ENCODE measurements at regions not wholly inside any gene's neighbourhood (a gene's known extent, or its start where the extent isn't known, plus 50 kb on each side); places are given as distances from the start of the nearest gene placed in this dataset.

DNA sequence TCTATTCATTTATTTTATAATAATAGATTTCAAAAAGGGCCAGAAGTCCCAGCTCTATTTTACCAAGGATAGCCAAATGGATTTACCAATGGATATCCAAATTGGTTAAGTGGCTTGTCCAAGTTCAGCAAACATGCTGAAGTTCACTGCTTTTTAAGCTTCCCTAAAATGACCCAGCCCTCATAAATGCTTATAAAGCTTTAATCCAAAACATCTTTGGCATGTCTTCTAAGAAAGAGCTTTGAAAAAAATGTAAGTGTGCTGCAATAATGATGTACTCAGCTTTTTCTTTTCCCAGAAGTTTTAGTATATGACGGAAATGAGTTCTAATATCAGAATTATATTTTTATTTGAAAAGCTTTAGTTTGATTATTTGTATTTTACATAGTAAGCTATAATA is 451.5 kb upstream of the ADAMTS5 start:
- no peak for DNase-seq

DNA sequence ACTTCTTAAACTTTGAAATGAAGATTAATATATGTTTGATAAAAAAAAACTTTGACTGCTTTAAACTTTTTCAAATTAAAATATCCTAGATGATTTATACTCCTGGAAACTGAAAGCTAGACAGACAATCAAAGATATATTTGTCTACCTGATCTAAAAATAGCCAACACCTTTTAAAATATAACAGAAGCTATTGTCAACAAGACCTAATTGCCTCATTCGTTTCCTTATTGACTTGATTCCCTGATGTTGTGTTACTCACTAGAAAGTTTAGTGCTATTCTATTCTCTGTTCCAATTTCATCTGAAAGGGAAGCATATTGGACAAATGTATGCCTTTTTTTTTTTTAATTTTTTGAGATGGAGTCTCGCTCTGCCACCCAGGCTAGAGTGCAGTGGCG is 445.6 kb upstream of the ADAMTS5 start:
- DNase-seq = no peak

DNA sequence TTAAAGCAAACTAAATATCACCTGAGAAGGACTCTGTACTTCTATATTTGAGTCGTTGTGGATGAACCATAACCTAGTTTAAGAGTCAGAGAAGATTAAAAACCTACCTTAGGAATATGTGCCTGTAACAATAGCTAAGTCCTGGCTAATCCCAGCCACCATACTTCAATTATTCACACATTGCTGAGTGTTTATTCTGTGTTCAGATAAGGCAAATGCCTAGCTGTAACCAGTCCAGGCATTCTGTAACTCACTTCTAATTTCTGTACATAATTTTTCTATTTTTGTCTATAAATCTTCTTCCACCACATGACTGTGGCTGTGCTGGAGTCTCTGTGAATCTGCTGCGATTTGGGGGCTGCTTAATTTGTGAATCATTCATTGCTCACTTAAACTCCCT is 441.9 kb upstream of the ADAMTS5 start:
- no peak for DNase-seq

DNA sequence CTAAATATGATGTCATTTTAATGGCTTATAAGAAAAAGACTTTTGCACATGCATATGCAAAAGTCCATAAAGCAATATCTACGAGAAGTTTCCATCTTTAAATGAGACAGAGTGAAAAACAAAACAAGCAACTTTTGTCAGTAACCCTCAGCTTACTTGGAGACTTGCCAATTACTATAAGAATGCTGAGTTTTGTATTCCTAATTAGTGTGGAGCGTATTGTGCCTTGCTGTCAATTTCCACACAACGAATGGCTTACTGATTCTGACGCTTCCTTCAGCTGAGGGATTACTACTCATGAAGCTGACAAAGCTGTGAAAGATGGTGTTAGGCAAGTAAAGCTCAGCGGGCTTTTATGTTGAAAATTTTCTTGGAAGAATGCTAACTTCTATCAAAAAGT is 440.4 kb upstream of the ADAMTS5 start:
- DNase-seq = no peak

DNA sequence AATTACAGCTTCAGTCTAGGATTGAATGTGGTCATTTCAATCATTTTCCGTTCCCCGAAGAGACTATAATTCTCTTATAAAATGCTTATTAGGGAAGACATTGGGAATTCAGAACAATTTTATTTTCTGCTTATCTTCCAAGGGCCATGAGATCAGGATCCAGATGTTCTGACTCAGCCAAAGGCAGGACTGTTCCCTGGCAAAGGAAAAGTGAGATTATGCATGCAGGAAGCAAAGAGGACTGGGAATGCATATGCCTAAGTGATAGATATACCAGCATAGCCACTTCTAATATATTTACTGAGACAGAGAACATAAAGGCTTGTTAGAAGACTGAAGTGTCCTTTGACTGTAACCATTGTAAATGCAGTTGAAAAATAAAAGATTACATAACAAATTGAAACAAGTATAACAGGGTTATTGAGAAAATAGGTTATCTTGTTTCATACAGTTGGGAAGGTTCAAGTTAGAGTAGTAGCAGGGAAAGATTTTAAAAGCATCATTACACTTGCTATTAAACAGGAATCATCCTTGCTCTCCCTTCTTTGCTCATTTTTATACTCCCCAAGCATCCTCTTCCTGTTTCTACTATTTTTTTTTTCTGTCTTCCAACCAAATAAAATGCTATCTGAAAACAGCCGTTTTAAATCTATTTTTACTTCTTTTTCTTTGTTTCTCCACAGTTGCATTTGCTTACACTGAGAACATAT is 439.6 kb upstream of the ADAMTS5 start:
- DNase-seq = no peak

DNA sequence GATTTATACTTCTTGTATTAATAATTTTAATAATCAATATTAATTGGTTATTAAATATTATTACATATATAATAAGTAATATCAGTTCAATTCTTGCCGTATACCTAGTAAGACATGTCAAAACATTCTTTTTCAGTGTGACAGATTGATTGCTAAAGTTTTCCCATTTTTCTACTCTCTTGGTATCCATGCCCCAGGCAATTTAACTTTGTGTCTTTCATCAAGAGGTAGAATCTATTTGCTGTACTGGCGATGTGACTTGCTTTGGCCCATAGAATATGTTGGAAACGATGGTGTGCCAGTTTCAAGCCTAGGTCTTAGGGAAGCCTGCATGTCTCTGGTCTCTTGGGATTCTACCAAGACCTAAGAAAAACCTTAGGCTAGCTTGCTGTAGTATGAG is 436.1 kb upstream of the ADAMTS5 start:
- DNase-seq = no peak

DNA sequence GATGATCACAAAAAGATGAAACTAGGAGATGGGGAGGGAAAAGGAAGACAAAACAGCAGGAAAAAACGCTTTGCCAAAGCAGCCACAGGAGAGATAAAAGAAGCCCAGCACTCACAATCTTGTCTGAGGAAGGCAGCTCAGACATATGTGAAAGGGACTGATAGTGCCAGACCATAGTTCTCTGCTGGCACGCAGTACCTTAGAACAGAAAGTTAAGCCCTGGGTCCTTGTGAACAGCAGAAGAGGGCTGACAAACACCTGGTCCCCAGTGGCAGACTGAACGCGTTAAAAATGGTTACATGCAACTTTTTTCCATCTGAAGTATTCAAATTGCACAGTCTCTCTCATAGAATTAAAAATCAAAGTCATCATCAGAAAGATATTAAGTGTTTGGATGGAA is 433.2 kb upstream of the ADAMTS5 start:
- DNase-seq = no peak

DNA sequence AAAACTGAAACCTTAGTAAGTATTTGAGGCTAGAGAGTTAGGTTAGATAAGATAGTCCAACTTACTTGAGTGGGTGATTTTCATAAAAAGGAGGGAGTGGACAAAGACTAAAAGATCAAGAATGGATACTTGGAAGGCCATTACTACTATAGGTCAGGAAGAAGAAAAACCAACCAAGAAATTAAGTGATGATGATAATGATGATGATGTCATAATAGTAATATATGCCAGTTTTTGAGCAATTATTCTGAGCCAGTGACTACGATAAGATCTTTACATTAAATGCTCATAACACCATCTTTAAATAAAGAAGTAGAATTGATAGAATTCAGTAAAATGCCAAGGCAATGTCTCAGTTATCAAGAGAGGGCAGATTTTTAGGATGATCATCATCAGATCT is 430.7 kb upstream of the ADAMTS5 start:
- DNase-seq = no peak

DNA sequence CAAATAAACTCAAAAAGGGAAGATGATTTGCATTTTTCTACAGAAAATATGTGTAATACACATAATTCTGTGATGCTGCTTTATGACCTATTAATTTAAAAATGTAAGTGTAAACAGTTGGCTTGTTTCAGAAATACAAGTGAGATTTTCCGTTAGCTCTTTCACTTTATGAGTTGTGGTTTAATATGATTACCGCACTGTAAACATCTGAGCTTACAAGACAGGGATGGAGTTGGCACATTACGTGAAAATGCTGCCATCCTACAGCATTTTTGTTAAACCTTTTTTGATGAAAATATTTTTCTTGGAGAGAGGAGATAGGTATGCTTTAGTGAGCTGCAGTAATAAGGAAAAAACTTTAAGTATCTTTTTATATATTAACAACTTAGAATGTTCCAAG is 426.8 kb upstream of the ADAMTS5 start:
- no peak for DNase-seq

DNA sequence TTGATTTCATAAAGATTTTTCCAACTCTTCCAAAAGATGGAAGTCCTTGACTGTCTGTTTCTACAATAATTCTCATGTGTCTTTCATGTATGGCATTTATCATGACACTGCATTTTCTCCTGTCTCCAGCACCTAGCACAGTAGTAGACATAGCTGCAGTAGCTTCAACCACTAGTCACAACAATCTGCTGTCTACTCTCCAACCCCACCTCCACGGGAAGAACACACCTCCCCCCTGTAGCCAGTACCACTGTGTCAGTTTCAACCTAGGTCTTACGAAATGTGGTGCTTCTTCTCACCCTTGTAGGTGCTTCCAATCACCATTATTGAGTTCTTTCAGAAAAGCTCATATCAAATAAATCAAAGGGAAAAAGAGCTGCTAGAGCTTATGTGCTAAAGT is 425.1 kb upstream of the ADAMTS5 start:
- no peak for DNase-seq

DNA sequence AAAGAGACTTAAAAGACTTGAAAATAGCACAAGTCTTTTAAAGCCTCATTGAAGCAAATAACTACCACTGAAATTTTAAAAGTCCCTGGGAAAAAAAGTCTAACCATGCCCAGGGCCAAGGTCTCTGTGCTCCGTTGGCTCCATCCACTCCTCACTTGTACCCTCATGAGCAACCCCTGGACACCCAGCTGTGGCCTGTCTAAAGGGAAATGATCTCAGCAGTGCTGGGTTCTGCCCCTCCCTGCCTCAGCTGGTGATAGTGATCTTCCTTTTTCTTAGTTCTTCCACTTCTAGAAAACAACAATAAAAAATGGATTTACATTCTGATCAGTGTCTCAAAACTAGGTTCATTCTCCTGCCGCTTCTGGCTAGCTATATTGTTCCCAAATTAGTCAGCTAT is 423.5 kb upstream of the ADAMTS5 start:
- no peak for DNase-seq

DNA sequence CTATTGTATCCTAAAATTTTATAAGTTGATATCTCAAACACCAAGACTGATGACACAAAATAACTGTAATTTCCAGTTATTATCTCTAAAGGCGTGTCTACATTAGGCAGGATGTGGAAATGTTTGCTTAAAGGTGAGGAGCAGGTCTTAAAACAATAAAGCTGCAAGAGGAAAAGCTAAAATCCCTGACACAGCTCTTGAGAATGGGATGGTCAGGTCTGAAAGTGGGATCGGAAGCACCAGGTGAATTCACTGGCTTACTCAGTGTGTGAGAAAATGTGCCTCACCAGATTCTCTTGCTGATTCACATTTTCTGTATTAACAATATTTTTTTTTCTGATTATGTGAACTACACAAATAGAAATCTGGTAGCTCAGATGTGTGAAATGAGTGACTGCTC is 421.9 kb upstream of the ADAMTS5 start:
- no peak for DNase-seq

DNA sequence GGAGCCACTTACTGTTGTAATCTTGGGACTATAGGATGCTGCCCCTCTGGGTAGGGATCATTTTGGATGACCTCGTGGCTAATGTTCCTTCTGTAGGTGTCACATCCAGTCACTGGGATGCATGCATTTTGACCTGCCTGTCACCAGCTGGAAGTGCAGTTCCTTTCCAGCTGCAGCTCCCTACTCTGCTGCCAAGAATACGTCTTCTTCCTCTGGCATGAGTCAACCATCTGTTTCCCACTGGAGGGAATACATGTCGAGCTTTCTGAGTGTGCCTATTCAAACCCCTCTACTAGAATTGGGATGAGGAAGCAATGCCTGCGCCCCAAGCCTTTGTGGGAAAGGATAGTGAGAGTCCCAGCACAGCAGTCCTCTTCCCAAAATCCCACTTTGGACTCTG is 415.5 kb upstream of the ADAMTS5 start:
- no peak for DNase-seq

DNA sequence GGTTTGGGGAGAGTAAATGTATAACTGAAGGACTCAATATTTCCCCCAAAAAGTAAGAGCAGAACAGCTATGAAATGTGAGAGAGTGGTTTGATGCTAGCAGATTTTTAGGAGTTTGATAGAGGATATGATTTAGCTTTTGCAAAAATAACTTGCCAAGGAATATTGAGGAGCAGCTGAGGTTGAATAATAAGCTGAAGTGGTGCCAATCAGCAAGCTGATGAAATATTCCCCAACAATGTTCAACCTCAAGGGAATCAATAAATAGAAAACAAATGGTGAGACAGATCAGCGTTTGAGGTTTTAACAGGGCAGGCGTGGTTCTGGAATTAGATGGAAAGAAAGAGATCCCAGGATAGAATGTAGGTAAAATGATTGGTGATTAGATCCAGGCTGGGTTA is 413.4 kb upstream of the ADAMTS5 start:
- DNase-seq = no peak

DNA sequence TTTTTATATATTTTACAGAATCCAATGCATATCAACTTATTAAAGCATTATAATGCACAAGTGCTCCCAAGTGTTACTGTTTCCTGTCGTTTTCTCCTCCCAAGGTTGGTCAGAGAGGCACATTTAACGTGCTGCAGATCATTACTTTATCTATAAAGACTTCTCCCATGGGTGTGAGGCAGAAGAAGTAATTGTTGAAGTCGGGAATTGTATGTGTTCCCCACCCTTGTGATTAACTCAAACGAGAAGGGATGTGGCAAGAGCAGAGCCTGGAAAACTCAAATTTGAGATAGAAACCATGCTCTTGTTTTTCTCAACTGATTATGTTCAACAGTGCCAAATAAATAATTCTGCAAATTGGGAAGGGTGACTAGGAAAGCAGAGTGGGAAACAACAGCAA is 412.5 kb upstream of the ADAMTS5 start:
- no peak for DNase-seq

DNA sequence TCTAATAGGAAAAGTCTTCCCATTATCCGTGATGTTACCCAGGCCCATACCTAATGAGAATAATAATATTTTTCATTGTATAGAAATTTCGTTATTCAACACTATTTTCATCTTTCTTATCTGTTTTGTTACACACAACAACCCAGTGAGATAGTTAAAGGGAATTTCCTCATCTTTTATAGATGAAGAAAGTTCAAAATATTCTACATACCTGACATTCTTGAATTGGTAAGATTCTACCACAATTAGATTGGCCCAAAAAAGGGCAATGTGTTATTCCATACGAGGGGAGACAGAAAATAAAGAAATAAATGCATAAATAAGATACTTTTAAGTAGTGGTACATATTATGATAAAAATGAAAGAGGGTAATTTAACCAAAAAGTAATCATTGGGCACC is 405.5 kb upstream of the ADAMTS5 start:
- DNase-seq = no peak

DNA sequence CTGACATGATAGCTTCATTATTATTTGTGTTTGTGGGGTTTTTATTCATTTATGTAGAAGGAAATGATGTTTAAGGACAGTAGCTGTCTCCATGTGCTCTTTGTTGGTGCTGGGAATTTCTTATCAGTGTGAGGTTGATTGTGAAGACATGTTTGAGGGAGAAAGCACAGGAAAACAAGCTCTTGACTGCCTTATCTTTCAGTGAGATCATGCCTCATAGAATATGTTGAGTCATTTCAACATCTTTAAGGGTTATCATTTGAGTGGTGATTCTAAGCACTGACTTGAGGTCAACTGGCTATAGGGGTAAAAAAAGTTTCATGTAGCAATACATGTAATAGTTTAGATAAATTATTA is 405.1 kb upstream of the ADAMTS5 start:
- no peak for DNase-seq

DNA sequence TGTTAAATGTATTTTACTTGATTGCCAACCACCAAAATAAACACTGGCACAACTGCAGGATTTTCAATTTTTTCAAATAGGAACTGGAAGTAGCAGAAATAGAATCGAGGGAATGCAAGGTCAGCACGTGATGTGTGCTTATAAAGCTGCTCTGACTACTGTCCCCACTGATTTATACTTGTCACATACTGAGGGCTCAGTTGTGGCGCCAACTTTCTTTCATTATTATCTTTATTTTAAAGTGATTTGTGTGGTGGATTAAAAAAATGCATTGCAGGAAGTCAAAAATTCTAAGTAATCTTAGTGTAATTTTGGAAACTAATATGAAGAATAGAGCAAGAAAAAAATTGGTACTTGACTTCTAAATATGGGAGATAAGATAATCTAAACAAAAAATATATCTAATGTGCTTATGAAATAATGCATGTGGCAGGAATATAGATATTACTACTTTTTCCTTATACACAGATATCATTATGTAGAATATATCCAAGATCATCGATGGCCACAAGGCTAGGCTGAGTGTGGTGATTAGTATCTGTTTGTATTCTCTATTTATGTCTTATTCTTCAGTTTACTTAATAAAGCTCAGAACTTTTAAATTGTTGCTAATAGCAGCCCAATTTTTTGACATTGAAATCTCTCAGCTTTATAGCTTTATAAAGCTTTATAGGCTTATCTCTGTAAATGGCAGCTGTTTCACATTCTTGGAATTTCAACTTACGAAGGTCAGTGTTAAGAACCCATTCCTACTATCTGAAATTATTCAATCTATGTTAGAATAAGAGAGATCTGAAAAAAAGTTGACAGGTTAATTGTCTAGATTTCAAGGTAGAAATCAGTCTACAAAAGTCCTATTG is 404.5 kb upstream of the ADAMTS5 start:
- DNase-seq = no peak

DNA sequence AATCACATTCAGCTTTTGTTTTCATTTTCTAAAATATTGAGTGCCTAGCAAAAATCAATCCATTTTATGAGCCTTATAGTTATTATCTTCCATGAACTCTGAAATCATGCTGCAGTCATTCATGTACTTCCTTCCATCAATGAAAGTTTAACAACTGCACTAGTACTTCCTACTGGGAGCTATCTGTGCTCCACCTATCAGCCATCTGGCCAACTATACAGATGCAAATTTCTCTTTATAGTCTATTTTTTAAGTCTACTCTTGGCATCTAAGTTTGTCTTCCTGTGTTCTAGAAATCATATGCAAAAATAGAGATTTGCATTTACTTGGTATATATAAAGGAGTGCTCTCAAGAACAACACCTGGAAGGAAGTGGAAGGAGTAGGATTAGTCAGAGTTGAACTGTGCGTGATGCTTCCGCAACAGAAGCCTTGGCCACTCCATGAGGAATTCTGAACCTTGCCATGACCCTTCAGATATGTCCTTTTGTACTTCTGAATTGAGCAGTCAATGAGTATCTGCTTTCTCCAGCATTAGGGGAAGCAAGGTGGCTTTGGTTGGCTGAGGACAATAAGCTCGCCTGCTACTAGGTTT is 403.2 kb upstream of the ADAMTS5 start:
- DNase-seq = no peak

DNA sequence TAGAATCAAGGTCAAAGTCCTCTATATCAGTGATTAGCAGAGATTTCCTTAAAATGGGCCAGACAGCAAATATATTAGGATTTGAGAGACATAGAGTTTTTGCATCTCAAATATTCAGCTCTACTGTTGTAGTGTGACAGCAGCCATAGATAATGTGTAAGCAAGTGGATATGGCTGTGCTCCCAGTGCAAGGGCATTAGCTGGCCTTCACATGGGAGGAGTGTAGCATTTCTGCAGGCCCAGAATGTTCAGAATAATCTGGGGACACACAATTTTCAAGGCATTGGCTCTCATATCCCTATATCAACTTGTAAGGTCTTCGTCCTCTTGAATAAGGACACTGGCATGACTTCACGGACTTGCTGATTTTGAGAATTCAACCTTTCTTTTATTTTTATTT is 402.3 kb upstream of the ADAMTS5 start:
- no peak for DNase-seq

DNA sequence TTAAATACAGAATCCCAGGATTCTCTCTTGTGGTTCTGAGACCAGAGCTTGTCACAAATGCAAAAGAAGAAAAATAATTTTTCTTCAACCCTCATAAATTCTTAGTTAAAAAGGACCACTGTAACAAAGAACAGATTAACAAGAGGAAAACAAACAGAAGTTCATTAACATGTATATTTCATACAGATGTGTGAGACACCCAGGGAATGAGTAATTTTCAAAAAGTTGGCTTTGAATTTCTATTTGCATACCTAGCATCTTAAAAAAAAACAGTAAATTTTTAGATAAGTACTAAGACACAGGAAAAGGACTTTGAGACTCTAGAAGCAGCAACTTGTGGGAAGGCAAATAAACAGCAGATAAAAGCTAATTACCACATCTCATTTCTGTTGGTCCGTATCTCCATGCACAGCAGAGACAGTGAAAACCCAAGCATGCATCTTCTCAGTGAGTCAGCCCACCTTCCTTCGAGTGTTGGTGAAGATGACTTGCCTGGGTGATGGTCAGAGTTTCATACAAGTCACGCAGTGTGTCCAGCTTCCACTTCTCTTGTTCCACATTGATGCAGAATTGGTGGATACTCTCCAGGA is 399.9 kb upstream of the ADAMTS5 start:
- DNase-seq = no peak

DNA sequence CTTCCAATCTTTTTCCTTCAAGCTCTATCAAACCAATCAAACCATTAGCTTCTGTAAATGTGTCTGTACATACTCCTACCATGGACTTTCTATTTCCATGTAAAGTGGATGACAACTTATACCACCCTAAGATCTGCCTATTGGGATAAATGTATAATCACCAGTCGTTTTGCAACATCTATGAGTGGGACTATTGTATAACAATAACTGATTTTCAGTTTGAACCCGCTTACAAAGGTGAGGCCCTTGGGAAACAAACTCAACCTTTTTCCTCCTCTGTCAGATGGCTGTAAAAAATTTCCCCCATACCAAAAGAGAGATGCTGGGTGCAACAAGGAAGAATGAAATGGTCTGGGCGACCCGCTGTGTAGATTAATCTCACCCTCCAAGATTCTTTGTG is 399.1 kb upstream of the ADAMTS5 start:
- DNase-seq = no peak

DNA sequence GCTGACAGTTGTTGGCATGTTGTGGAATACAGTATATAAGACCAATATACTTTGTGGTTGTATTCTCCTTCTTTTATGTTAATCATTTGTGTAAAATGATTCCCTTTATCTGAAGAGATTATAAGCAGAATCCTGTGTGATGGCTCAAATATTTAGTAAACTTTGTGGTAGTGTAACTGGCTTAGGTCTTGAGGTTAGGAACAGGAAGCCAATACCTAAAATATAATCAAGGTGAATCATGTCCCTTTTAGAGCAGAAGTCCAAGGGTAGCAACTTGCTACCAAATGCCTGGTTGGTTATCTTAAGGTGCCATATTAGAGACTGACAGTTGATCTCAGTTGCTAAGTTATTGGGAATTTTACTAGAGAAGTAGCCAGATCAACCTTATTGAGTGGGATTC is 398.5 kb upstream of the ADAMTS5 start:
- DNase-seq = no peak

All from occipital lobe (tissue), 1 donor.